Medulla oblongata (tissue), 1 donor: ENCODE measurements at regions not wholly inside any gene's neighbourhood (a gene's known extent, or its start where the extent isn't known, plus 50 kb on each side); places are given as distances from the start of the nearest gene placed in this dataset.
"Not testable (repeated sequence)": the region's sequence is repeated elsewhere in the genome, so short reads cannot be mapped to it uniquely, and the experiment has no call there.

Experiments used
- DNase-seq: peaks from one replicate; pipeline ENCODE4 v3.0.0-alpha.2; 2015; ENCODE audit errors: extremely low spot score

DNA sequence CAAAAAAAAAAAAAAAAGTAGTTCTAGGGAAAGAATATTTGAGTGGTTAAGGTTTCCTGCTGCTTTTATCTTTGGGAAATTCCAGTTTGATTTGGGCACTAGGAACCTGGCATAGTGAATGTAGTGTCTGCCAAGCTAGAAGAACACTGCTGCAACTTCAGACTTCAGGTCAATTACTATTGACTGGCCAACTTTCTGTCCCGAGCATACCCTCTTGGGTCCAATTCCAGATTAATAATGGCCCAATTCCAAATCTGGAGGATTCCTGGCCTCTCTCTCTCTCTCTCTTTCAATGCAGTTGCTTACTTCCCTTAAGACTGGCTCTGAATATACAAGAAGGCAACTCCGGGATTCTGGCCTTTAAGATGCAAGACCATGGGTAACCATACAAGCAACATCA is 74.9 kb downstream of the ANKEF1 start:
- DNase-seq: peak; percentile 62

DNA sequence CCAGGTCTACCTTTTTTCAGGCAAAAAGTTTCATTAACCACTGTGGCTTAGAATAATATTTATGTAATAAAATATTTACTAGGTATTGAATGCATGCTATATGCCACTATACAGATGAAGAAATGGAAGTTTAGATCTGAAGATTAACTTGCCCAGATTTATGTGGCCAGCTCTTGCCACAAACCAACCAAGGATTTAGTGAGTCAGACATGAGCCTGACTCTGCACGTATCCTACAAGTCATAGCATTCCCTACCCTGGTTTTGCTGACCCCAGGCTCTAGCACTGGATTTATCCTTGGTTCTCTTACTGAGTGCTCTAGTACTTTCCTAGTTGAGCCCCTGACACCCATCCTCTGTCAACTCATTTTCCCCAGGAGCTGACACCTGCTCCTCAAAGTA is 75.4 kb downstream of the ANKEF1 start:
- DNase-seq: no peak

DNA sequence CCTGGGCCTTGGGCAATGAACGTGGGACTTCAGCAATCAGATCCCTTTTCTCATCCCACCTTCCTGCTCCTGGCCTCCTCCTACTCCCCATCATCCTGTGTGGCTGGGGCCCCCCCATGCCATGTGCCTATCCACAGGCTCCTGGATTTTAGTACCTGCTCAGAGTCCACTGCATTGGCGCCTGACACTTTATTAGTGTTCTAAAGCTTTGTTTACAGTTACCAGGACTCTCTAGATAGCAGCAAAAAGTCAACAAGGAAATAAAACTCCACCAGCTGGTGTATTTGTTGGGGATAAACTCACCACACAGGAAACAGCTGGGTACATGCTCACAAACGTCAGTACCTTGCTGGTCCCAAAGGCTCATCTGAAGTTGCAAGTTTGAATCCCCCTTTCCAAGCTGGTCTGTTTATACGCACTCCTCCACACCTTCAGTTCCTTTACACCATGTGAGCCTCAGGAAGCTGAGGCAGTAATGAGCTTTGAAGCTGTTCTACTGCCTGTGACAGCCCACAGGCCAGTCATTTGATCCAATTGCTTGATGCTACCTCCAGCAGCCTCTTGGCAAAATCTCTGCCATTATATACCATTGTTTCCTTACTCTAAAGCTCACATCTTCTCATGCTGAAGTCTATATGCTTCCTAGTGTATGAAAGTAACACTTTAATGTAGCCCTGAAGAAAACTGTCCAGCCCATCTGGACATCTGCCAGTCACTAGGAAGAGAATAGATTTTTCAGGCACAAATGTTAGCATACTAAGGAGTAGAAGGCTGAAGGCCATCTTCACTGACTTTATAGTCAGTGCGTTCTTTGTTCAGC is 76.6 kb downstream of the ANKEF1 start:
- no peak for DNase-seq

DNA sequence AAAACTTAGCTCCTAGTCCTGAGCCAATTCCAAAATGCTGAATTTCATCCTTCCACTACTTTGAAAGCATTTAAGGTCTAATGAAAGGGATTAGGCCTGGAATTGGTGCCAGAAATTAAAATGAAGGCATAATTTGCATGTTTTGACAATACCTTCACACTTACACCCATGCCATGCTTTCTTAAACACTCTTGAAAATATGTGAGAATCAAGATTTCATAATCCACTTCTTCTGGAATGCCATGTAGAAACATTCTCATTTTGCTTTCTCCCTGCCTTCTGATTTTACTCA is 77.1 kb downstream of the ANKEF1 start:
- DNase-seq: no peak

DNA sequence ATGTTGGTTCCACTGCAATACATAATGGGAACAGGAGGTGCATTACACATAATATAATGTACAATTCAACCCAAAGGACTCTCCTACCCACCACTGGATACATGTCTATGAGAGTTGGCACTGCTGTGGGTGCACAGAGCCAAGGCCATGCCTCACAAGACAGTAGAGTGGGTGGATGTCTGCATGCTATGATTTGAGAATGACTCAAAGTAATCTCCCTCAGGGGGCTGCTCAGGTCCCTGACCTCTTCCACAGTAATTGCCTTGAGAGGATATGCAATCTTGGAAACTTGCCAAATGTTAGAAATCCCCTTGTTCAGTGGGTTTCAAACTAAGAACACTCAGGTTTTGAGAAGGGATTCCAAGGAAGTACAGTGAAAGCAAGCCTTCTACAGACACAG is 79.0 kb downstream of the ANKEF1 start:
- no peak for DNase-seq

DNA sequence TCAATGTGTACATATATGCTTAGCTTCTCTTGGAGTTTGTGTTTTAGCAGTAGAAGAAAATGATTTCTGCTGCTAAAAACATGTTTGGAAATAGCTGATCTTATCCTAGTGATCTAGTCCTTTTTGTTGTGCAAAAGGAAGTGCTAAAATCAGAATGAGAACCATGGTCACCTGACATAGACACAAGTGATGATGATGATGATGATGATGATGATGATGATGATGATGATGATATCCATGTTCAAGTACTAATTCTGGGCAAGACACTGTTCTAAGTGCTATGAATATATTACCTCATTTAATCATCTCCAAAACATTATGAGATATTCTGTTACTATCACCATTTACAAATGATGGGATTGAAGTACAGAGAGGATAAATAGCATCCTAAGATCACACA is 79.8 kb downstream of the ANKEF1 start:
- DNase-seq: no peak

DNA sequence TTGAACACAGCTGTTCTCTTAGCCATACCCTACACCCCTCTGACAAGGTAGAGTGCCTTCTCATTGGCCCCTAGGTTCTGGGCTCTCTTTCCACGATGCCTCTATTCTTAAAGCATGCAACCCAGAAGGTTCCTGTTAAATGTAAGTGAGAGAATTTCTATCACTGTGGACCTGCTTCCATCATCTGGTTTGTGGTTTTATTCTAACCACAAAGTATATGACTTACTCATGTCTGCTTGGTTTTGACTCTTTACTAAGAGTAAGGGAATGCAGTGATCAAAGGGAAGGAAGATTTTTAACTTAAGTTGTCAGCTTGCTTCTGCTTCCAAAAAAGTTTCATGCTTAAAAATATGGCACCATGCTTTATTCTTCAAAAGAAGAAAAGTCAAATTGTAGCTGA is 80.2 kb downstream of the ANKEF1 start:
- no peak for DNase-seq

DNA sequence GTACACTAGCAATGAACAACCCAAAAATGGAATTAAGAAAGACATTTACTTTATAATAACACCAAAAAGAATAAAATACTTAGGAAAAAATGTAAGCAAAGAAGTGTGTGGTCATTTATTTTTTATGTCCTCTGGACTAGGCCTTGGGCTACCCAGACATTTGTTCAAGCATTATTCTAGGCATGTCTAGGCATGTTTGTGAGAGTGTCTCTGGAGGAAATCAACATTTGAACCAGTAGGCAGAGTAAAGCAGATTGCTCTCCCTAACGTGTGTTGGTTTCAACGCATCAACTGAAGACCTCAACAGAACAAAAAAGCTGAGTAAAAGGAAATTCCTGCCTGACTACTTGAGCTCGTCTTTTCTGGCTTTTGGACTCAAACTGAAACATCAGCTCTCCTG is 84.5 kb downstream of the ANKEF1 start:
- no peak for DNase-seq

DNA sequence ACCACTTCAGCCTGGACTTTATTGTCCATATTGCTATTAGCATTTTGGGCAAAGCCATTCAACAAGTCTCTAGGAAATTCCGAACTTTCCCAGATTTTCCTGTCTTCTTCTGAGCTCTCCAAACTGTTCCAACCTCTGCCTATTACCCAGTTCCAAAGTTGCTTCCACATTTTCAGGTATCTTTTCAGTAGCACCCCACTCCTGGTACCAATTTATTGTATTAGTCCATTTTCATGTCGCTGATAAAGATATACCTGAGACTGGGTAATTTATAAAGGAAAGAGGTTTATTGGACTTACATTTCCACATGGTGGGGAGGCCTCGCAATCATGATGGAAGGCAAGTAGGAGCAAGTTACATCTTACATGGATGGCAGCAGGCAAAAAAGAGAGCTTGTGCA is 90.1 kb downstream of the ANKEF1 start:
- DNase-seq: not testable (repeated sequence)

DNA sequence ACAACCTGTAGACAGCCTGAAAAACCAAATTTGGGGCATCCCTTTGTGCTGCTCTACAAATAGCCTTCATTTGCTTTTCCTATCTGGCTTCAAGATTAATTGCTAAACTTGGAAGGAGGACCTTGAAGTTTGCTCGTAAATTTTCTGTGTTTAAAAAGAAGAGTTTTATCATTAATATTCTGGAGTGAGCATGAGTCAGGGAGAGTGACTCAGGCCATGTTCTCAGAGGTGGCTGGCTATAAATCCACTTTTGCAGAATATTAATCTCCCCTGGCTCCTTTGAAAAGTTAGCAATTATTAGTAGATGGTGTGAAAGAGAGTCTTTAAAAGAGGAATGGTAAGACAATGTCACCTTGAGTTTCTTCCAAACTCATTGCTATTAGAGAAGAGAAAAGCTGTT is 91.0 kb downstream of the ANKEF1 start:
- no peak for DNase-seq

DNA sequence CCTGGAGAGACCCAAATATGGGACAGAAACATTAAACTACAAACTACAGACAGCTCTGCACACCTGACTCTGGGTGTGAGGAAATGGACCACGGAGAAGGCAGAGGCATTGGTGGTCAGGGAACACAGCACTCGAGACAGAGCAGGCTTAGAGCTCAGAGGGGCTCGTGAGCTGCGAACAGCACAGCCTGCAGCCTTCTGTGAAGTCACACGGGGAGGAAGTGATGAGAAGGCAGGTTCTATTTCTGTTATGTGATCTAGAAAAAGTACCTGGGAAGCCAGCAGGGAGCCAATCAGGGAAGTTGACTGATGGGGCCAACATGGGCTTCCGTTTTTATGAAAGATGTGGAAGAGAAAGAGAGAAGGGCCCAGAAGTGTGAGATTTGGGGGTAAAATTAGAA is 88.9 kb upstream of the SNAP25 start:
- DNase-seq: no peak

DNA sequence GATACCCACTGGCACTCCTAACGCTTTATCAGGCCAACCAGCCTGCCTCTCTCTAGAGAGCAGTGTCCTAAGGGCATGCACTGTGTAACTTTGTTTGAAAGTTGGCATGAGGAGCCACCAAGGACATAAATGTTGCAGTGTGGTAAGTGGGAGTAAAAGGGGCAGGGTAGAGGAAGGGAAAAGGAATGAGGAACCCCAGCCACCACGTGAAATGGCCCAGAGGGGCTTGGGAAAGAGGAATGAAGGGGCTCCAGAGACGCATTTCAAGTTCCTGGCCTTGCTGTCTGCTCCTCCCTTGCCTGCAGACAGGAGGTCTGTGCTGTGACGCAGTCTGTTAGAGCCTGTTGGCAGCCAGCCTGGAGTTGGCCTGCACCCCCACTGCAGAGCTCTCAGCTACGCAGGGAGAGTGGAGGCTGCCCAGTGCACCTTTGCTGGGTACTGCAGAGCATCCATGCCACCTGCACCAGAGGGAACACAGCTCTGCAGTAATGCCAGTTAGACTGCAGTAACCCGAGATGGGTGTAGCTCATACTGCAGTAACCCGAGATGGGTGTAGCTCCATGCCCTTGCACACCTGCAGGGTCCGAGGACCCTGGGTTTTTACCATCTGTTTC is 86.8 kb upstream of the SNAP25 start:
- peak; percentile 46 for DNase-seq

DNA sequence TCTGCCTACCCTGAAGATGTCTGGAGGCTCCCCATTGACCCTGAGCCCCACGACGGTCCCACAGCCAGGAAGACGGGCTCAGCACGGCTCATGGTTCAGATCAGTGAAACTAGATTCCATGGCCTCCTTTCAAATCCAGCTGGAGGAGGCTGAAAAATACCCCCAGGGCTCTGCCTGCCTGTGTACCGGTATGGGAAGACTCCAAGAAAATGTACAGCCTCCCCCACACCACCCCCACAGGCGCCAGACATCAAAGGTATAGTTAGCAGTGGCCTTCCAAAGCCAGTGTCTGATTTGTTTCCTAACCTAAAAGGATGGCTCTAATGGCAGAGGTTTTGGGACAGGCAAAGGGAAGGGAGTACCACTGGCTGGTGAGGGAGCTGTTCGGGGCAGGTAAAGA is 86.2 kb upstream of the SNAP25 start:
- no peak for DNase-seq

DNA sequence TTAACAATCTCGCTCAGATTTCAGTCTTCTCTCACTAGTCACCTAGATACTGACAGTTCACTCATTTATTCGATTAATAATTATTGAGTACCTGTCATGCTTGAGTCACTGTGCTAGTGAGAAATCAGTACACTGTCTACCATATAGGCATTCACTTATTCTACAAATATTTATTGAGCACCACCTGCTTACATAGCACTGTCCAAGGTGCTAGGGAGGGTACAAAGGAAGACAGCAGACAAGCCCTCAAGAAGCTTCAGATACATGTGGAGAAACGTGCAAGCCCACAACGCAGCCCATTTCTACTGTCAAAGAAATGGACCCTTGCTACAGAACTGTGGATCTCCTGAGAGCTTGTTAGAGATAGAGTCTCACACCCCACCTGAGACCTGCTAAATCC is 85.1 kb upstream of the SNAP25 start:
- no peak for DNase-seq

DNA sequence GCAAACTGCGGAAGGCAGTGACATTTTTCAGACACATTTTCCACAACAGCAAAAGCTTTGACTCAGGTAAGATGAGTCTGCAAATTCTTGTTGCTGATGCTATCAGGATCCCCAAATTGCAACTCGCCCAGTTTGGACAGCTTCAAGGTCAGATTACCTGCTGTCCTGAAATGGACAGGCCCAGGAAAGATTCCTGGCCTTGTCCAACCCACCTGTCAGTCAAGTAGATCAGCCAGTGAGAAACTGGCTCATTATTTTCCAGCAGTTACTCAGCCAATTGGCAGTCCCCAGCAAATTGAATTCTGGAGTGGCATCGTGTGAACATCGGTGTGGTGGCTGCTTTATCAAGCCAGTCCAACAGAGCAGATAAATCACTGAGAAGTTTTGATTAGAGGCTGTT is 84.5 kb upstream of the SNAP25 start:
- DNase-seq: no peak

DNA sequence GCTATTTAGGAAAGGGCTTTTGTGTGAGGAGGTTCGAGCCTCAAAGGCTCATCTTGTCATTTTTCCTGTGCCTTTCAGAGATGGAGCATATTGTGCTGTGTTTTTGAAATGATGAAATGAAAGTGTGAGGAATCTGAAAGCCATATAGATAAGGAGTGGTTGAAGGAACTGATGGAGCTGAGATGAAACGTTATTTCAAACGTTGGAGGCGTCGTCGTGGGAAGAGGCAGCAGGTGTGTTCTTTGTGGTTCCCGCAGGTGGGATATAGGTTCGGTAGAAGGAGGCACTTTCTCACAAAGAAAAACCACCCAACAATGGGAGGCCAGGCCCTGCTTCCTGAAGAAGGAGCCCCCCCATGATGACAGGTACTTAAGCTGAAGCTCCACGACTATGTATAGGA is 83.2 kb upstream of the SNAP25 start:
- DNase-seq: no peak

DNA sequence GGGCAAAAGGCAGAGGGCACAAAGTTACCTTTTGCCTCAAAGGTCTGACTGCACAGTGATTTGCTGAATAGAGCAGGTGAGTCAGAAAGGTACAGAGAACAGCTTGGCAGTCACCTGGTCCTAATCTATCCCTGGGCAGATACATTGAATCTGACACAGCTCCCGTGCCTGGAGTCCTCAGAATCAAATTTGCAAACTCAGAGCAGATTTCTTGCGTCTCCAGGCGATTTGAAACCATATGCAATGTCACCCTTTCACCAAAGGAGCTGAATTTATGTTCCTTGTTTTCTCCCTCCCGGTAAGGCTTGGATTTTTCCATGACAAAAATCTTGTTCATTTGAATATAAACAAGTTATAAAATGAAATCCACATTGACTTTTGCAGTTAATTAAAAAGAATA is 81.6 kb upstream of the SNAP25 start:
- DNase-seq: no peak

DNA sequence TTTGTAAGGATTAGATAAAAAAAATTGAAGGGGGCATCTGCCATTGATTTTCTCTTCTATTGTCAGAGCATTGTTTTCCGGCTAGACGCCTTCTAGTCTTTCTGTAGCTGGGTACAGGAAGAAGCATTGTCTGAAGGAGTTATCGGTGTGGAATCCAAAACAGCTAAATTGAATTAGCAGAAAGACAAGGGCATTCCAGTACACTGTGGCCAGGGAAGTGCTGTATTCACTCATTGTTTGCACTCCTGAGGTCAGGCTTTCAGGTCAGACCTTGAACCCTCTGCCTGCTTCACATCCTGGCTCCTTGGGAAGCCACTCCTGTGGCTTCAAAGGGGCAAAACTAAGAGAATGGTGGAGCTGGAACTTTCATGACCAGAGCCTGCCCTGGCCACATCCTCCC is 81.1 kb upstream of the SNAP25 start:
- DNase-seq: no peak

DNA sequence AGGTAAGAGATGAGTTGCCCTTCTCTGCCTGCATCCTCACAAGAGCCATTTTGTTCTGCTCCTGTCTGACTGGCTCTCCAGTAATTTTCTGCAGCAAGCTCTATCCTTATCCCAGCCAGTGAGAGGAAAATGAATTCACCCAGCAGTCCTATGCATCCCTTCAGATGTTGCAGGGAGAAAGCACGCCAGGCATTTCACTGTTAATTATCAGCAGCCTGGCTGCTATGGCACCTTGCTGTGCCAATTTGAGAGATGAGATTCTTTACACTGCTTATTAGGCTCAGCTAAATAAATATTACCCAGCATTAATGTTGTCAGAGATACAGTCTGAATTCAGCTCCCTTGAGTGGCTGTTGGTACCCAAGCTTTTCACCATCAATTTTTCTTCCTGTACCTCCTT is 61.1 kb upstream of the SNAP25 start:
- no peak for DNase-seq

DNA sequence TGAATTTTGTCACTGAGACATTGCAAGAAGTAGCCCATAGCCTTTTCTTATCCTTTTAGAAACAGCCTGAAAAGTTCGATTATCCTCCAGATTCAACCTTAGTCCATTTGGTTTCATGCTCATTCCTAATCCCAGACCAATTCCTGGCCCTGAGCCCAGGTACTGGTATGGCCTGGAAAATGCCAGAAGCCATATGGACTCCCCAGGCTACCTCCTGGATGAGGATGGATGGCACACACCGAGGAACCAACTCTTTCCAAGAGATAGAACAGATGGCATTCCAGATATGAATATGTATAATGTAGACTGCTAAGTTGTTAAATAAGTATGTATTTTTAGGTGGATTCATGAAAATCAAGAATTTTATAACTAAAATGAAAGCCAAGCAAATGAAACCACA is 51.6 kb upstream of the SNAP25 start:
- no peak for DNase-seq

DNA sequence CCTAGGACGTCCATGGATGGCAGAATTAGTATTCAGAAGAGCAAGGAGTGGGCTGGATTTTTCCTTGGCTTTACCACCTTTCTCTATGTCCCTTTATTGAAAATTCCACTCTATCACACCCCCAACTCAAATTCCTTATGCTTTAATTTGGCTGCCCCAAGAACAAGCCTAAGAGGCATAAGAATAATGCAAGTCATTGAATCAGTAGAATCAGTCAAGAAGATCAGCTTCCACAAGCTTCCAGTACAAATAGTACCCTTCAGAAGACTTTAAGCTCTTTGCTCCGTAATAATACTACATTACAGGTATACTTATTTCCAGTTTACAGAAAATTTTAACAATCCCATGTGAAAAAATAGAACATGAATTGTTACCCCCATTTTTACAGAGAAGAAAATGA is 51.0 kb upstream of the SNAP25 start:
- no peak for DNase-seq
